Panc1 (cell line): ENCODE measurements at regions not wholly inside any gene's neighbourhood (a gene's known extent, or its start where the extent isn't known, plus 50 kb on each side); places are given as distances from the start of the nearest gene placed in this dataset.

ENCODE experiments used
- ATAC-seq: fragments of 200-7000 bp; cut with Tn5 transposase; 2 replicates; pipeline ENCODE4 v1.9.1; 2020; ENCODE audit warnings: mild to moderate bottlenecking, moderate library complexity
- BruUV-seq: library from RNA; stranded (reverse); fragments of 400-500 nt; replicated peaks from 2 replicates; lab custom pipeline; 2021; lab: Mats Ljungman, UMichigan
- CTCF ChIA-PET: fragments of 300-600 bp; sonication (Branson Sonifier 250); formaldehyde crosslinking; loops from one replicate; lab custom pipeline; 2022; ENCODE audit warnings: antibody characterized with exemption; lab: Charles Lee
- POLR2A ChIA-PET: fragments of 300-600 bp; sonication (Branson Sonifier 250); formaldehyde crosslinking; loops from one replicate; lab custom pipeline; 2022; ENCODE audit warnings: antibody characterized with exemption; lab: Charles Lee
- DNase-seq: peaks from one replicate; pipeline ENCODE4 v3.0.0-alpha.2; 2010; ENCODE audit warnings: low read depth, low spot score
- H3K27ac ChIP-seq: 2 replicates; pipeline ENCODE4 v1.5.1; 2011; ENCODE audit warnings: mild to moderate bottlenecking, low read length, inconsistent platforms
- H3K27me3 ChIP-seq: fragments of 200-500 bp; sonication (Bioruptor generic); 2 replicates; pipeline ENCODE4 v1.6.0; 2014; ENCODE audit warnings: low read length, inconsistent platforms; ENCODE audit not compliant: control insufficient read depth, insufficient read depth
- H3K36me3 ChIP-seq: fragments of 200-500 bp; sonication (Bioruptor generic); 2 replicates; pipeline ENCODE4 v1.5.1; 2014; ENCODE audit warnings: inconsistent platforms, mild to moderate bottlenecking, low read length, moderate library complexity; ENCODE audit not compliant: control insufficient read depth, insufficient read depth
- H3K4me1 ChIP-seq: 2 replicates; pipeline ENCODE4 v1.5.1; 2011; ENCODE audit warnings: inconsistent platforms, mild to moderate bottlenecking, low read length, moderate library complexity; ENCODE audit not compliant: control insufficient read depth, insufficient read depth
- H3K4me3 ChIP-seq, 2 experiments: 2 replicates each; pipeline ENCODE4 v1.5.1; 2011 to 2012; ENCODE audit warnings: low read depth in 2 of 2, low read length in 2 of 2, mild to moderate bottlenecking in 2 of 2, inconsistent platforms in 1 of 2, moderate library complexity in 1 of 2
- H3K9me3 ChIP-seq: fragments of 200-500 bp; sonication (Bioruptor generic); 2 replicates; pipeline ENCODE4 v1.5.1; 2014; ENCODE audit warnings: low read depth, mild to moderate bottlenecking, inconsistent platforms, low read length, moderate library complexity; ENCODE audit not compliant: control insufficient read depth, insufficient read depth
- CTCF ChIP-seq: fragments of 450-650 bp; IDR thresholded peaks from 2 replicates; pipeline ENCODE4 v1.5.1; 2017; ENCODE audit warnings: mild to moderate bottlenecking
- POLR2AphosphoS5 ChIP-seq: IDR thresholded peaks from 2 replicates; pipeline ENCODE4 v1.6.1; 2012; ENCODE audit warnings: mild to moderate bottlenecking, low read depth, low read length, moderate library complexity
- REST ChIP-seq, 2 experiments: IDR thresholded peaks; 2 replicates each; pipeline ENCODE4 v1.6.1; 2011 to 2012; ENCODE audit warnings: low read depth in 2 of 2, control low read depth in 1 of 2, low read length in 1 of 2, mild to moderate bottlenecking in 1 of 2, moderate library complexity in 1 of 2; ENCODE audit not compliant: insufficient read depth in 1 of 2
- SIN3A ChIP-seq: IDR thresholded peaks from 2 replicates; pipeline ENCODE4 v1.6.1; 2012; ENCODE audit warnings: low read depth, mild to moderate bottlenecking, low read length, moderate library complexity, borderline replicate concordance; ENCODE audit not compliant: insufficient read depth
- TCF7L2 ChIP-seq: IDR thresholded peaks from 2 replicates; pipeline ENCODE4 v1.6.1; 2011; ENCODE audit warnings: mild to moderate bottlenecking, low read depth, low read length, inconsistent platforms
- in situ Hi-C: cut with HindIII; loops from 2 replicates; pipeline ENCODE4 v1.10.0; 2016; ENCODE audit warnings: low sequenced_read_pairs, low pct_unique_long_range_greater_than_20kb
- intact Hi-C: fragments of 100-400 bp; cut with micrococcal nuclease; formaldehyde crosslinking; loops from one replicate; pipeline ENCODE4 v1.10.0; 2022; ENCODE audit not compliant: unreplicated experiment

GRCh38 chr12:108060067-108060466 lies 69.0 kb upstream of the WSCD2 start:
- Histone ChIP-seq H3K27ac (no peak overlapping the region), H3K4me1 (no peaks in the 10 kb centered on the region), H3K9me3 (no peaks in the 10 kb centered on the region), H3K27me3 (peaks cover 7% of the 10 kb centered on the region), H3K36me3 (no peaks in the 10 kb centered on the region), H3K4me3 (no peak overlapping the region)
- no TSS peak for BruUV-seq
- intact Hi-C loops, result no loop called here
- POLR2A ChIA-PET, result no interaction called here
- TF ChIP-seq POLR2AphosphoS5 (no peak), TCF7L2 (no peak), CTCF (no peak), SIN3A (no peak), REST (IDR thresholded peaks at IDR 0.05; ENCODE audit: insufficient read depth in 1 of 2, low read depth in 2 of 2, low read length in 1 of 2) (no peak)
- CTCF ChIA-PET, result no interaction called here
- no peak for DNase-seq
- ATAC-seq, result no peak
- in situ Hi-C loops, result no loop called here

- no TSS peak for BruUV-seq
- no peak for DNase-seq
- ChIA-PET POLR2A (no interaction called here), CTCF (no interaction called here)
- H3K27ac ChIP-seq, result no peak overlapping the region
- no peak overlapping the region for H3K4me3 ChIP-seq
- H3K27me3 ChIP-seq, result peaks cover 7% of the 10 kb centered on the region
- no peaks in the 10 kb centered on the region for H3K9me3 ChIP-seq
- no peaks in the 10 kb centered on the region for H3K36me3 ChIP-seq
- no peaks in the 10 kb centered on the region for H3K4me1 ChIP-seq
- in situ Hi-C loops, result no loop called here
- intact Hi-C loops, result no loop called here
- TF ChIP-seq CTCF (no peak), TCF7L2 (no peak), SIN3A (no peak), POLR2AphosphoS5 (no peak), REST (IDR thresholded peaks at IDR 0.05; ENCODE audit: insufficient read depth in 1 of 2, low read depth in 2 of 2, low read length in 1 of 2) (no peak)
- no peak; the same call in 1 of the 2 replicates for ATAC-seq
Measured at GRCh38 chr12:108060903-108061302, 68.2 kb upstream of the WSCD2 start.
